AG09319 (cell line): ENCODE measurements at regions not wholly inside any gene's neighbourhood (a gene's known extent, or its start where the extent isn't known, plus 50 kb on each side); places are given as distances from the start of the nearest gene placed in this dataset.

Experiments used
- DNase-seq: peaks from one replicate; pipeline ENCODE4 v3.0.0-alpha.2; 2010; ENCODE audit warnings: low read depth; ENCODE audit errors: extremely low read depth
- CTCF ChIP-seq: IDR thresholded peaks from 2 replicates; pipeline ENCODE4 v1.5.1; 2011; ENCODE audit warnings: low read depth, mild to moderate bottlenecking, inconsistent platforms, low read length, moderate library complexity

- no peak for TF ChIP-seq CTCF
- DNase-seq = no peak
Measured at GRCh38 chr7:142616842-142617241, 132.4 kb upstream of the PRSS1 start.

DNA sequence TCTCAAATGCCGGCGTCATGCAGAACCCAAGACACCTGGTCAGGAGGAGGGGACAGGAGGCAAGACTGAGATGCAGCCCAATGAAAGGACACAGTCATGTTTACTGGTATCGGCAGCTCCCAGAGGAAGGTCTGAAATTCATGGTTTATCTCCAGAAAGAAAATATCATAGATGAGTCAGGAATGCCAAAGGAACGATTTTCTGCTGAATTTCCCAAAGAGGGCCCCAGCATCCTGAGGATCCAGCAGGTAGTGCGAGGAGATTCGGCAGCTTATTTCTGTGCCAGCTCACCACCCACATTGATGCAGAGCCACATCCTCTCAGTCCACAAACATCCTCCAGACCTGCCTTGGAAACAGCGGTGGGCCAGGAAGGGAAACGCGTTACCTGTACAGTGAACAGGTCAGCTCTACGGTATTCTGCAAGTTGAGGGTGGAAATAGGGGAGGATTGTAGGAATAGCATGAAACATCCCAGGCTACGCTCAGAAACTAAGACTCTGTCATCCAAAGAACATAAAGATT, 133.1 kb upstream of the PRSS1 start:
- no peak for TF ChIP-seq CTCF
- no peak for DNase-seq

DNA sequence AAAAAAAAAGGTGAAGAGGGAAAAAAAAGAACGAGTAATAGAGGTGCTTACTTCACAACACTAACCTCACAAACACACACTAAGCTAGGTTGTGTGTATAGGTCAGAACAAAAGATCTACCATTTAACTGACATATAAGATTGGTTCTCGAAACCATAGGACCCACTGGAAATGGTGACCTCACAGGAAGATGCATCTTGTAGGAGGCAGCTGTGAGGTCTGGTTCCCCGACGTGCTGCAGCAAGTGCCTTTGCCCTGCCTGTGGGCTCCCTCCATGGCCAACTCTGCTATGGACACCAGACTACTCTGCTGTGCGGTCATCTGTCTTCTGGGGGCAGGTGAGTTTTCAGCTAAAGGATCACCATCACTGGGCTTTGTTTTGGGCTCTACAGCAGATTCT, 133.8 kb upstream of the PRSS1 start:
- TF ChIP-seq CTCF = no peak
- no peak for DNase-seq

- no peak for TF ChIP-seq CTCF
- no peak for DNase-seq
Measured at GRCh38 chr7:142614116-142614515, 135.2 kb upstream of the PRSS1 start.

- TF ChIP-seq CTCF = no peak
- DNase-seq = no peak
Measured at GRCh38 chr7:142612237-142612881, 136.9 kb upstream of the PRSS1 start.

DNA sequence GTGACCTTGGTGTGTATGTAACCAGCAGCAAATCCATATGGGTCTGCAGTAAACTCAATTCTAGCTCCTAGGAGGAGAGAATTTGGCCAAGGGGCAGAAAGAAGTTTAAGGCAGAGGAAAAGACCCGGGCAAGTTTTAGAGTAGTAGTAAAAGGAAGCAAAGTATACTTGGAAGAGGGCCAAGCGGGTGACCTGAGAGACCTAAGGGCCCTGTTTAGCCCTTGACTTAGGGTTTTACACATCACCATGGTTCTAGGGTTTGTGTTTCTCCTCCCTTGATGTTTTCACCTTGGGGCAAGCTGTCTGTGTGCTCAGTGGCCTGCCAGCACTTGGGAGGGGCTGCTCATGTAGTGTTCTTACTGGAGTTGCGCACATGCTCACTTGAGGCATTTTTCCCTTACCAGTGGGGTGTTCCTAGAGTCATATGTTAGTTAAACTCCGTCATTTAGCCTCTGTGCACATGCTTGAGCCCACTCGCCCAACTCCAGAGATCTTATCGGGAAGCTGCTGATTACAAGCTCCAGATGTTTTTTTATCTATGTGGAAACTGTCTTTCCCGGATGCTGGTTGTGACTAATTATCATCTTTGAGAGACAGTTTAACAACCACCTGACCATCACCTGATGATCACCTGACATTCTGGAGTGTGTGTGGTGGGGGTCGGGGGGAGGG, 137.6 kb upstream of the PRSS1 start:
- no peak for DNase-seq
- TF ChIP-seq CTCF = no peak

GRCh38 chr7:142608630-142609428, 140.4 kb upstream of the PRSS1 start:
- TF ChIP-seq CTCF = no peak
- no peak for DNase-seq
